ENCODE measurements at regions not wholly inside any gene's neighbourhood (a gene's known extent, or its start where the extent isn't known, plus 50 kb on each side); places are given as distances from the start of the nearest gene placed in this dataset.

DNA sequence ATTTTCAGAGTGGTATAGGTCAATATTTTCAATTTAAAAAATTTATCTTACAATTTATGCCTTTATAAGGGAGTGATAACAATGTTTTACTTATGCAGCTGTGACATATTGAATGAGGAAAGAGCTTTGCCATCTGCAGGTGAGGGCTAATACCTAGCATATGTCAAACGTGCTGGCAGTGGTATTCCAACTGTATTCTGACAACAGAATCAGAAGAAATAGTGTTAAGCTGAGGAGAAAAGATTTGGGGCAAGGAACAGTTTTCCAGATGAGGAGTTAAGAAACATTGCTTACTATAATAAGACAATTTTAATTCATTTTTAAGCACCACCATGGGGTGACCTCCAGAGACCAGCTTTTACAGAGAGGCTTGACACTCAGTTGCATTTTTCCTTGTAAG lies 267.8 kb upstream of the ZNF608 start:
- TF ChIP-seq, protein P1, sequence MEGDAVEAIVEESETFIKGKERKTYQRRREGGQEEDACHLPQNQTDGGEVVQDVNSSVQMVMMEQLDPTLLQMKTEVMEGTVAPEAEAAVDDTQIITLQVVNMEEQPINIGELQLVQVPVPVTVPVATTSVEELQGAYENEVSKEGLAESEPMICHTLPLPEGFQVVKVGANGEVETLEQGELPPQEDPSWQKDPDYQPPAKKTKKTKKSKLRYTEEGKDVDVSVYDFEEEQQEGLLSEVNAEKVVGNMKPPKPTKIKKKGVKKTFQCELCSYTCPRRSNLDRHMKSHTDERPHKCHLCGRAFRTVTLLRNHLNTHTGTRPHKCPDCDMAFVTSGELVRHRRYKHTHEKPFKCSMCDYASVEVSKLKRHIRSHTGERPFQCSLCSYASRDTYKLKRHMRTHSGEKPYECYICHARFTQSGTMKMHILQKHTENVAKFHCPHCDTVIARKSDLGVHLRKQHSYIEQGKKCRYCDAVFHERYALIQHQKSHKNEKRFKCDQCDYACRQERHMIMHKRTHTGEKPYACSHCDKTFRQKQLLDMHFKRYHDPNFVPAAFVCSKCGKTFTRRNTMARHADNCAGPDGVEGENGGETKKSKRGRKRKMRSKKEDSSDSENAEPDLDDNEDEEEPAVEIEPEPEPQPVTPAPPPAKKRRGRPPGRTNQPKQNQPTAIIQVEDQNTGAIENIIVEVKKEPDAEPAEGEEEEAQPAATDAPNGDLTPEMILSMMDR (IDR thresholded peaks at IDR 0.05; ENCODE audit: insufficient read depth, low read depth, low read length) = no peak
- DNase-seq (ENCODE audit: low read depth) = no peak
- H3K4me3 ChIP-seq (ENCODE audit: low read depth, low read length) = no peak overlapping the region

DNA sequence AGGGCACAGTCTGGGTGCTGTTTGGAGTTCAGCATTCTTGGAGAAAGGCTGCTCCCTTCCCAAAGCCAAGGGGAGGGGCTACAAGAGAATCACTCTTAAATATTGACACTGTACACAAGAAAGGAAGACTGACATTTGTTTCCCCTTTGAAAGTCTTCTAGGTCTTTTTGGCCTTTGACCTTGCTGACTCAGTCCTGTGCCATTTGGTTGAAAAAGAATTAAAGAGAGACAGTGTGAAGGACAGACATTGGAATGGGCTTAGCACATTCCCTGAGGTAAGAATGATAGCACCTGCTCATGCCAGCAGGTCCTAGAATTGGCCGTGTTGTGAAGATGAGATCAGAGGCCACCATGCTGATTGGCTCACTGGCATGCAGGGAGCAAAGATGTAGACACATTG lies 271.4 kb upstream of the ZNF608 start:
- TF ChIP-seq, protein P1 (IDR thresholded peaks at IDR 0.05; ENCODE audit: insufficient read depth, low read depth, low read length) = no peak
- no peak for DNase-seq (ENCODE audit: low read depth)
- H3K4me3 ChIP-seq (ENCODE audit: low read depth, low read length) = no peak overlapping the region

DNA sequence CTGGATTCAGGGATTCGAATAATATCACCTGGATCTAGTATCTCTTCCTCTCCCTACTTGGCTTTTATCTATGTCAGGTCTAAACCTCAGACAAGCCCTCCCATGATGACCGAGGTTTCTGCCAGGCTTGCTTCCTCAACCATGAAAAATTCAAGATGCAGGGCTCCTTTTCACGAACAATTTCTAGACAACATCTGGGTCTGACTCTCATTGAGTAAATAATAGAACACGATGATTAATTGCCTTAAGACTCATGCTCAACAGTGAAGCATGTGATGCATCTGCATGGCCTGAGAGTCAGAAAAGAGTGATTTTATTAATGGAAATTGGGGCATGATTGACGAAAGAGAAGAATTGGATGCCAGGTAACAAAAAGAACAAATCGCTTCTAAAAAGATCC lies 277.2 kb upstream of the ZNF608 start:
- no peak for DNase-seq (ENCODE audit: low read depth)

DNA sequence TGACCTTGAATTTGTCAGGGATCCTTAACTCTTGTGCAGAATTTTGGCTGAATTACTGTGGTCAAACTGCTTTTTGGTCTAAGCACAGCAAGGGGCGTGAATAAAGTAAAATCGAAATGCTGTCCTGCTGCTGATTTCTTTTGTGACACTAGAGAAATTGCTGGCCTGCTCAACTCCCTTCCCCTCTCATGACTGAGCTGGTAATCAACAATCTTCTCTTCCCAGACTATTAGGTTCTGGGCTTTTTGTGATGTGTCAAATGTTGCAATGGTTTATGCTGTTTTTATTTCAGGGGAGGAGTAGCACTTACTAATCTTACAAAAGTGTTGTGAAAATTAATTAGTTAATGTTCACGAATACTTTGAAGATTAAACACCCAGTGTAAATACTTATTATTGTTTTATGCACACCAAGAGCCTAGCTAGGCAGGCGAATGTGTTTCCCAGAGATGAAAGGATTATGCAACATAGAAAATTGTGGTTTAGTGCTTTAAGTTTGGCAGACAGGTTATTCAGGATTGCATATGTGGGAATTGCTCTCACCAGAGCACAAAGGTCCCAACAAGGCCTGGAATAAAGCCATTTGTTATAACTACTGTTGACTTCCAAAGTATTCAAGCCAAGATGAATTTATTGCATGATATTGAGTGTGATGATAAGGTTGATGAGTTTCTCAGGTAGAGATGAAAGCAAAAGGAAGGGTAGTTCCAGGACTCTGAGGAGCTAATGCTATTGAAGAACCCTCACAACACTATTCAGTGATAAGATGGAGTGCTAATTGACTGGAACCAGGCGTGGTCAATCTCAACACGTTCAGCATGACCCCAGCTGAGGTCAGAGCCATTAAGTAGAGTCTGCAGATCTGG lies 280.7 kb upstream of the ZNF608 start:
- TF ChIP-seq, protein P1 (IDR thresholded peaks at IDR 0.05; ENCODE audit: insufficient read depth, low read depth, low read length) = no peak
- no peak overlapping the region for H3K4me3 ChIP-seq (ENCODE audit: low read depth, low read length)
- peak; percentile 60 for DNase-seq (ENCODE audit: low read depth)

More for the DNA sequence above, 277.2 kb upstream of the ZNF608 start:
- H3K4me3 ChIP-seq (ENCODE audit: low read depth, low read length) = no peak overlapping the region
- TF ChIP-seq, protein P1 (IDR thresholded peaks at IDR 0.05; ENCODE audit: insufficient read depth, low read depth, low read length) = no peak

DNA sequence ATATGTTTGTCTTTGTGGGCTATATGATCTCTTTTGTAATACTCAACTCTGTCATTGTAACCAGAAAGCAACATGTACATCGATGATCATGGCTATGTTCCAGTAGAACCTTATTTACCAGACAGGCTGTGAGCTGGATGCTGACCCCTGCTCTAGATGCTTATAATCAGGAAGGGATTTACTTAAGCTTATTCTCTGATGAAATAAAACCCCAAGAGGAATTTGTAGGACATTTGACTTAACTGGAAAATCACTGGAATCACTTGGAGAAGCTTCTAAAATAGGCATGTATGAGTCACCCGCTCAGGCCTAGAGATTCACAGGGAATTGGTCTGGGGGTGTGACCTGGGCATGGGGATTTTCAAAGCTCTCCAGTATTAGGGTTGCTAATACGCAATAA lies 285.8 kb upstream of the ZNF608 start:
- H3K4me3 ChIP-seq (ENCODE audit: low read depth, low read length) = no peak overlapping the region
- TF ChIP-seq, protein P1 (IDR thresholded peaks at IDR 0.05; ENCODE audit: insufficient read depth, low read depth, low read length) = no peak
- peak; percentile 96 for DNase-seq (ENCODE audit: low read depth)

DNA sequence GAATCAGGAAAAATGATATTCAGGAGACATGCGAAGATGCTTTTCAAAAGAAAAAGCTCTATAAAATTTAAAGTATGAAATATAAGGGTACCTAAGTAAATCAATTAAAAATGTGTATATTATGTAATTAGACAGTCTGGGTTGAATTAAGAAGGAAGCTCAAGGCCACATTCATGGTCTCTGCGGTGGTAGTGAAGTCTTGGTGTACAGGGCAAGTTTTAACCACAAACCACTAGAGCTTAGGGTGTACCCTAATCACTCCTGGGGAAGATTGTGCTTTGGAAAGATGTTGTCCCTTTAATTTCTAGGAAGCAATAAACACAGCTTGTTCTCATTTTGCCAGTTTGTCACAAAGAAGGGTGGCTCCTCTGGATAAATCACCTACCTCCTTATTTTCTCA lies 287.2 kb upstream of the ZNF608 start:
- no peak overlapping the region for H3K4me3 ChIP-seq (ENCODE audit: low read depth, low read length)
- TF ChIP-seq, protein P1 (IDR thresholded peaks at IDR 0.05; ENCODE audit: insufficient read depth, low read depth, low read length) = no peak
- DNase-seq (ENCODE audit: low read depth) = no peak

Measured in fibroblast of villous mesenchyme (primary cell).